Body of pancreas (tissue), 4 donors: ENCODE measurements at regions not wholly inside any gene's neighbourhood (a gene's known extent, or its start where the extent isn't known, plus 50 kb on each side); places are given as distances from the start of the nearest gene placed in this dataset.
"Not testable (repeated sequence)": the region's sequence is repeated elsewhere in the genome, so short reads cannot be mapped to it uniquely, and the experiment has no call there.

Experiments
- ATAC-seq: fragments of 150-250 bp; one replicate; pipeline ENCODE4 v1.9.1; 2016
- DNase-seq, 4 donors: peaks; one replicate each; pipeline ENCODE4 v3.0.0-alpha.2; 2019
- H3K27ac ChIP-seq, 4 donors: fragments of 200-600 bp; sonication (generic); 1 replicate in 3 of 4; 2 replicates in 1 of 4; pipeline versions ENCODE4 v1.5.1 to v1.6.1; 2016 to 2019; ENCODE audit warnings: mild to moderate bottlenecking in 1 of 4, mixed read lengths in 1 of 4, moderate library complexity in 1 of 4
- H3K27me3 ChIP-seq, 2 donors: fragments of 200-600 bp; sonication (generic); one replicate each; pipeline ENCODE4 v1.6.0; 2016; ENCODE audit warnings: mild to moderate bottlenecking in 1 of 2
- H3K36me3 ChIP-seq, 2 donors: fragments of 200-600 bp; sonication (generic); replicated peaks in 1 of 2; 2 replicates each; pipeline ENCODE4 v1.5.1; 2016; ENCODE audit warnings: low read depth in 2 of 2; ENCODE audit not compliant: insufficient read depth in 1 of 2
- H3K4me1 ChIP-seq: fragments of 200-600 bp; sonication (generic); one replicate; pipeline ENCODE4 v1.6.0; 2016
- H3K4me3 ChIP-seq, 2 donors: fragments of 200-600 bp; sonication (generic); 1 replicate in 1 of 2; 2 replicates in 1 of 2; pipeline ENCODE4 v1.5.1; 2016 to 2019
- H3K9me3 ChIP-seq, 3 donors: fragments of 200-600 bp; sonication (generic); 1 replicate in 2 of 3; 2 replicates in 1 of 3; pipeline ENCODE4 v1.5.1; 2016
- POLR2A ChIP-seq, 3 donors: fragments of 450-650 bp; IDR thresholded peaks; one replicate each; pipeline ENCODE4 v1.6.1; 2016; ENCODE audit warnings: antibody characterized with exemption in 3 of 3, mild to moderate bottlenecking in 2 of 3
- WGBS, 2 donors: methylation state at CpG; one replicate each; pipeline ENCODE4 v1.1.5; 2017; 5-methylcytosine and 5-hydroxymethylcytosine counted together
- intact Hi-C: fragments of 100-400 bp; cut with DNase I; formaldehyde crosslinking; loops from one replicate; pipeline ENCODE4 v1.15.1; 2023
- TF ChIP-seq, protein P1 (sequence below), 7 experiments: fragments of 450-650 bp in 4 of 7; fragments of 200-600 bp in 3 of 7; sonication (generic) in 3 of 7; IDR thresholded peaks; one replicate each; pipeline ENCODE4 v1.5.1; 2016 to 2019; ENCODE audit warnings: antibody characterized with exemption in 7 of 7

DNA sequence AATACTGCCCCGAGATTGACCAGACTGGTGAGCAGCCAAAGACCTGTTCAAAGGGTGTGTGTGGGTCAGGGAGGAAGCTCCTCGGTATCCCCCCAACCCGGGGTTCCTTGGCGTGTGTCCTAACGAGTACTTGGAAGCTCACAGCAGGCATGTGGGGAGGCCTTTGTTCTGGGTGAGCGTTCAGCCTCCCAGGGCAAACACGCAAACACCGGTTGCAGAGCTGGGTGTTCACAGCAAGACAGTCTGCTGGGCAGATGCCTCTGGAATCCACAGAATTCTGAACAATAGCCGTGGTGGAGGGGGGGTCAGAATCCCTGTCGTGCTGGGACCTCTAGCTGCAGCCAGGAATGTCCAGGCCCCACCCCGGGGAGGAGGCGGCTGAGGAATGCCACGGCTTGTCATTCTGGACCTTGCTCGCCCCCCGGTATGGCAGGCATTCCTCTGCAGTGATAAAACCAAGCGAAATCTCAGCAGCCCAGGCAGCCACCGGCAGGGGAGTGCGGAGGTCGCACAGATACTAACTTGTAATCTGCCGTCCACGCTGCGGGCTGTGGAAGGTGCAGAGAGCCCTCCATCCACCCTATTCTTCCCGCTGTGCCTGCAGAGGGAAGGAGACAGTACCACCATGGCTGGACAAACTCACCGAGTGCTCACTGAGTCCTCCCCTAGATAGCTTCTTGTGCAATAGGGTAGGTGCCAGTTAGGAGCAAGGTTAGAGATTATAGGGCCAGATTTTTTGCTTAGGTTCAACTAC is 77.8 kb upstream of the METTL9 start:
- H3K36me3 ChIP-seq, ATAC-seq, intact Hi-C loops, H3K9me3 ChIP-seq, H3K4me3 ChIP-seq, H3K27me3 ChIP-seq: not testable (repeated sequence)
- peaks cover 30% of the 10 kb centered on the region for H3K4me1 ChIP-seq
- 75 to 78% methylated on average over 22 to 24 of the region's 24 CpGs for WGBS, 2 donors
- H3K27ac ChIP-seq: peak overlapping the region in 1 of 4 donors; percentile 31
- TF ChIP-seq, protein P1, sequence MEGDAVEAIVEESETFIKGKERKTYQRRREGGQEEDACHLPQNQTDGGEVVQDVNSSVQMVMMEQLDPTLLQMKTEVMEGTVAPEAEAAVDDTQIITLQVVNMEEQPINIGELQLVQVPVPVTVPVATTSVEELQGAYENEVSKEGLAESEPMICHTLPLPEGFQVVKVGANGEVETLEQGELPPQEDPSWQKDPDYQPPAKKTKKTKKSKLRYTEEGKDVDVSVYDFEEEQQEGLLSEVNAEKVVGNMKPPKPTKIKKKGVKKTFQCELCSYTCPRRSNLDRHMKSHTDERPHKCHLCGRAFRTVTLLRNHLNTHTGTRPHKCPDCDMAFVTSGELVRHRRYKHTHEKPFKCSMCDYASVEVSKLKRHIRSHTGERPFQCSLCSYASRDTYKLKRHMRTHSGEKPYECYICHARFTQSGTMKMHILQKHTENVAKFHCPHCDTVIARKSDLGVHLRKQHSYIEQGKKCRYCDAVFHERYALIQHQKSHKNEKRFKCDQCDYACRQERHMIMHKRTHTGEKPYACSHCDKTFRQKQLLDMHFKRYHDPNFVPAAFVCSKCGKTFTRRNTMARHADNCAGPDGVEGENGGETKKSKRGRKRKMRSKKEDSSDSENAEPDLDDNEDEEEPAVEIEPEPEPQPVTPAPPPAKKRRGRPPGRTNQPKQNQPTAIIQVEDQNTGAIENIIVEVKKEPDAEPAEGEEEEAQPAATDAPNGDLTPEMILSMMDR (IDR thresholded peaks at IDR 0.05): peak in 1 of 7 experiments; percentile 8
- peak in 2 of 4 donors; percentile 33 to 36 for DNase-seq

DNA sequence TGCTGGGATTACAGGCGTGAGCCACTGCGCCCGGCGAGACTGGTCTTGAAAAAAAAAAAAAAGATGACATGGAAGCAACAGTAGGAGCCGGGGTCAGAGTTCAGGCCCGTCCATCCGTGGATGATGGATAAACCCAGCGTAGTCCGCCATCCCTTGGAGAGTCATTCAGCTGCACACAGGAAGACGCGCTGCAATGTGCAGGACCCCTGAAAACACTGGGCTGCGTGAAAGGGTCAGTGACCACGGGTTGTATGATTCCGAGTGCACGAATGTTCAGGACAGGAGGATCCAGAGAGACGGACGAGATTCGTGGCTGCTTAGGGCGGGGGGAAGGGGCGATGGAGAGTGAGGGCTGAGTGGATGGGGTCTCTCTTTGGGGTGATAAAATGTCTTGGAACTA is 76.5 kb upstream of the METTL9 start:
- H3K4me3 ChIP-seq, ATAC-seq, H3K27ac ChIP-seq, H3K36me3 ChIP-seq, H3K9me3 ChIP-seq, H3K27me3 ChIP-seq, intact Hi-C loops, DNase-seq: not testable (repeated sequence)
- 88 to 91% methylated on average over 20 of the region's 20 CpGs for WGBS, 2 donors
- peaks cover 25% of the 10 kb centered on the region for H3K4me1 ChIP-seq

DNA sequence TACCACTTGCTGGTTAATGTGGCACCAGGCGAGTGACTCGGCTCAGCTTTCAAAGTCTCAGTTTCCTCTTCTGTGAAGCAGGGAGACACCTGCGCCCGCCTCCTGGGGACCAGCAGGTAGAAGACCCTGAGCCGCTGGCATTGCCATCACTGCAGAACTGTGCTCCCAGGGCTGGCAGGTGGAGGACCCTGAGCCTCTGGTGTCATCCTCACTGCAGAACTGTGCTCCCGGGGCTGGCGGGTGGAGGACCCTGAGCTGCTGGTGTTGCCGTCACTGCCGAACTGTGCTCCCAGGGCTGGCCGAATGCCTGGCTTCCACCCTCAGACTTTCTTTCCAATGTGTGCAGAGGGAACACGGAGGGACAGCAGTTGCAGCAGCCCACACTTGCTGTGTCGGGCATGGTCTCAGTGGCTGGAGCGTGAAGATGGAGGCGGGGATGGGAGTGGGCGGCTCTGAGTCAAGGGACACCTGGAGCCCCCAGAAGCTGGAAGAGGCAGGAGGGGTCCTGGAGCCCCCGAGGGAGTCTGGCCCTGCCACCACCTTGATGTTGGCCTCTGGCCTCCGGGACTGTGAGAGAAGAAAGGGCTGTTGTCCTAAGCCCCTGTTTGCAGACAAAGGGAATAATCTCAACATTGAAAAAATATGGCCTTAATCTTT is 75.8 kb upstream of the METTL9 start:
- ATAC-seq (no peak), DNase-seq (no peak)
- intact Hi-C loops: no loop called here
- TF ChIP-seq, protein P1 (IDR thresholded peaks at IDR 0.05): no peak
- TF ChIP-seq POLR2A (IDR thresholded peaks at IDR 0.05): no peak
- Histone ChIP-seq H3K4me3 (no peak overlapping the region), H3K36me3 (no peaks in the 10 kb centered on the region), H3K9me3 (no peaks in the 10 kb centered on the region), H3K27me3 (no peaks in the 10 kb centered on the region), H3K27ac (no peak overlapping the region), H3K4me1 (peaks cover 19% of the 10 kb centered on the region)
- 81 to 84% methylated on average over 15 to 17 of the region's 17 CpGs for WGBS, 2 donors

DNA sequence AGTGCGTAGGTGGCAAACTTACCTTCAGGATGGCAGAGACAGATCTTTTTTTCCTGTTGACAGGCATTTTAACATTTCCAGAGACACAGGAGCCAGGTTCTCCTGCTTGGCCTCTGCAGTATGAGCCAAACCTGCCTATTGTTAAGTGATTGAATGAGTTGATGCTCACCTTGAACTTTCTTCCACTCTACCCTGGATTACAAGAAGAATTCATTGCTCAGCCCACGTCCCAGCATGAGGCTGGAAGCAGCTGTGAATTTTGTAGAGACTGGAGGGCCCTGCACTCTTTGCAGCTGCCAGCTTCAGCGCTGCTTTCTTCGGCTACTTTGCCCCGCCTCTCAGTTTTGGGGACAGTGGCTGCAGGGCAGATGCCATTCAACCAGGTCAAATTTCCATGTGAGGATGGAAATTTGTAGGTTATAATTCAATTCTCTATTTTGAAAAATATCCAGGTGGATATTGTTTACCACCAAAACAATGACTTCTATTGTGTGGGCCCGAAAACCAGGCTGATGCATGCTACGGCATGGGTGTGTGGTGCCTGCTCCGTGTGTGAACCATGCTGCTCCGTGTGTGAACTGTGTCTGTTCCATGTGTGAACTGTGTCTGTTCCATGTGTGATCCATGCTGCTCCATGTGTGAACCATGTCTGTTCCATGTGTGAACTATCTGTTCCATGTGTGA is 75.2 kb upstream of the METTL9 start:
- ATAC-seq (no peak), DNase-seq (no peak)
- Histone ChIP-seq H3K27me3 (no peaks in the 10 kb centered on the region), H3K4me3 (no peak overlapping the region), H3K4me1 (peaks cover 12% of the 10 kb centered on the region), H3K9me3 (no peaks in the 10 kb centered on the region), H3K27ac (no peak overlapping the region), H3K36me3 (no peaks in the 10 kb centered on the region)
- WGBS, 2 donors: 82 to 86% methylated on average over 9 of the region's 9 CpGs
- intact Hi-C loops: no loop called here
- TF ChIP-seq, protein P1 (IDR thresholded peaks at IDR 0.05): no peak
- TF ChIP-seq POLR2A (IDR thresholded peaks at IDR 0.05): no peak

DNA sequence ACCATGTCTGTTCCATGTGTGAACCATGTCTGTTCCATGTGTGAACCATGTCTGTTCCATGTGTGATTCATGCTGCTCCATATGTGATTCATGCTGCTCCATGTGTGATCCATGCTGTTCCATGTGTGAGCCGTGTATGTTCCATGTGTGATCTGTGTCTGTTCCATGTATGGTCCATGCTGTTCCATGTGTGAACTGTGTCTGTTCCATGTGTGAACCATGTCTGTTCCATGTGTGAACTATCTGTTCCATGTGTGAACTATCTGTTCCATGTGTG is 74.7 kb upstream of the METTL9 start:
- intact Hi-C loops, DNase-seq, H3K27me3 ChIP-seq, H3K4me3 ChIP-seq, H3K36me3 ChIP-seq, ATAC-seq, H3K4me1 ChIP-seq, H3K9me3 ChIP-seq, H3K27ac ChIP-seq: not testable (repeated sequence)
- WGBS, 2 donors: 87 to 90% methylated on average over 1 of the region's 1 CpG

GRCh38 chr16:21525029-21525895 is 74.1 kb upstream of the METTL9 start:
- DNase-seq, H3K4me3 ChIP-seq, H3K27ac ChIP-seq, H3K36me3 ChIP-seq, H3K9me3 ChIP-seq, intact Hi-C loops, H3K4me1 ChIP-seq, H3K27me3 ChIP-seq, ATAC-seq: not testable (repeated sequence)
- WGBS, 2 donors: 55 to 57% methylated on average over 14 of the region's 14 CpGs

GRCh38 chr16:21525956-21526922 is 73.1 kb upstream of the METTL9 start:
- H3K27ac ChIP-seq, DNase-seq, H3K27me3 ChIP-seq, ATAC-seq, H3K4me1 ChIP-seq, intact Hi-C loops, H3K9me3 ChIP-seq, H3K36me3 ChIP-seq, H3K4me3 ChIP-seq: not testable (repeated sequence)
- 73 to 76% methylated on average over 21 of the region's 21 CpGs for WGBS, 2 donors
